CD4-positive, alpha-beta T cell treated with Interferon alpha-2 for 1 hour (primary cell): ENCODE measurements at regions not wholly inside any gene's neighbourhood (a gene's known extent, or its start where the extent isn't known, plus 50 kb on each side); places are given as distances from the start of the nearest gene placed in this dataset.

Source experiments
- DNase-seq, 2 donors: peaks; one replicate each; pipeline ENCODE4 v3.0.0-alpha.2; 2020 to 2022

DNA sequence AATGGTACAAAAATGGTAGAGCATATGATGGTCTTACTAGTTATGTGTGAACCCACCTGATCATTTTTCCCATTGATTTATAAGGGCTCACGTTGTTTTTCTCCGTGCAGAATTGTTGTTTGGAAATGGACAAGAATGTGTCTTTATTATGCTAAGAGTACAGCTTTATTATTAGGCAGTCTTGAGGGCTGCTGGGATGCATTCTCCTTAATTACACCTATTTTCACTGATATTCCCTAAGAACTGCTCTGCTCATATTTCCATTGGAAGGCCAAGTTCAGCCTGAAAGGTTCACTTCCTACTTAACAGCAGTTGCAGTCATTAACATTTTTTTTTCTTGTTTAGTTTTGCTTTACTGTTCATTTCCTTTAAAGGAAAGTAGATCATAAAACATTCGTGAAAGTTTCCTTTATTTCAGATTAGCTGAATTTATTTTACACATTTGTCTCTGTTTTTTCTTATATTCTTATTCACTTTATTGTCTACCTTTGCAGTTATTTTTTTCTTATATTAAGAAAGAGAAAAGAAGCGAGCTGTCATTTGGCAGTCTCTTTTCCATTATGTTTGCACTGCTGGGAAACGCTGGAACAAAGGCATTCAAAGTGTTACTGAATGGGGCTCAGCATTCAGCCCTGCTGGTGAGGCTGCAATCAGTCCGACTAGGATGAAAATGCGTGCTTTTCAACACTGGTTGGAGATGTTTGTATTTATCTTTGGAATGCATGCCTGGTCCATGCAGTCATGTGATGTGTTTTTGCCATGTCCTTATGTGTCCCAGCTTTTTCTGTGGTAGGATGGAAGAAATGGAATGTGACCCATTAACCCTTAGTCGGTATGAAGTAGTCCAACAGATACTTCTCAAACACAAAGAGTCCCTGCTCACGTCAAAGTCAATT is 602.7 kb upstream of the ZNF608 start:
- DNase-seq: no peak

DNA sequence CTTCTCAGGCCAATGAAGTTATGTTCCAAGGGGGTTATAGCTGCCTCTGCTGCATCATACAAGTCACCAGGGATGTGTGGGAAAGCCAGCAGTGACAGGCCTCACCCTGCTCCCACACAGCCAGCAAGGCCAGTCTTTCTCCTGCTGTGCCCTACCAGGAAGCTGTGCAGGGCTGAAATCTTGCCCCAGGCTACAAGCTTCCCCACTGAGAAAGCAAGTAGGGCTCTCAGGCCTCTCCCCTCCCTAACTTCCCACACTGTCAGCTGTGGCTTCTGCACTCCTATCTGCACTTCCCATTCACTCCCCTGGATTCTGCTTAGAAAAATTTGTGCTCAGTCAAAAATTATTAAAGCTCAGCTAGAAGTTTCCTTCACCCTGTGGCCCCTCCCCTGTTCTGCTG is 611.2 kb upstream of the ZNF608 start:
- no peak for DNase-seq

GRCh38 chr5:125365747-125366146 is 619.3 kb upstream of the ZNF608 start:
- DNase-seq: no peak

GRCh38 chr5:125367702-125368101 is 621.3 kb upstream of the ZNF608 start:
- DNase-seq: no peak

- DNase-seq: no peak
Observed at GRCh38 chr5:125370461-125371205, 624.2 kb upstream of the ZNF608 start.

DNA sequence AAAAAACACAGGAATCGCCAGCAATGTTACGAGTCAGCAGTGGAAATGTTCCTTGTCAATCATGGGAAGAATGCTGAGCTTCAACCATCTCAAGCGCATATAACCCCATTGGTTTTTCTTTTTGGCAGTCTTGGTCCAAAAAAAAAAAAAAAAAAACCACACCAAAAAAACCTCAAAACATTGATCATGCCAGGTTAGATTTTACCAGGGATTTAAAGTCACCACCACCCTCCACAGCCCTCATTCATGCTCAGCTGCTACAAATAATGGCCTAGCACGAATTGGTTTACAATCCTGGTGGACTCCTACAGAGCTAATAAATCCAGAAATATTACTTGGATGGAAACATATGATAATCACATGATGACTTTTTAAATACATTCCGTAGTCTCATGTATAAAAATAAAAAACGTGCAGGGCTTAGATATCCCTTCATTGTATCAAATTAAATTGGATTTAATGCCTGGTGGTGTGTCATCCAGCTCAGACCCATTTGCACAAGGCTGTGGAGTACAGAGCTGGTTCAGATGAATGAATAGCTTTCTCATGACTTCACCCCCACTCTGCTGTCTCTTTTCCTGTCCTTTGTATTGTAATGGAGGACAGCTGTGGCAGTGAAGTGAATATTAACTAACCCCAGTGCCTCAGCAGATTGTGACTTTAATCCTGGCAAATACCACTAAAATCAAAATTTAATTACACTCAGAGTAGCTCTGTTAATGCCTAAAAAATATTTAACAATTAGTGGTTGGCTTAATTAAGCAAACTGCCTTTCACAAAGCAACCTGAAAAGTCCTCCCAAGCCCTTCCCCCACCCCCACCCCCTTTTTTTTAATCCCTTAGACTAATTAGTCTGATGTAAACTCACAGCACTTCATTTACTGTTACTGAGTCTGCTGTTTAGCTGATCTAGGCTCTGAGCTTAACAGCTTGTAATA is 626.5 kb upstream of the ZNF608 start:
- DNase-seq: no peak

- no peak for DNase-seq
Observed at GRCh38 chr5:125375143-125375542, 628.7 kb upstream of the ZNF608 start.

DNA sequence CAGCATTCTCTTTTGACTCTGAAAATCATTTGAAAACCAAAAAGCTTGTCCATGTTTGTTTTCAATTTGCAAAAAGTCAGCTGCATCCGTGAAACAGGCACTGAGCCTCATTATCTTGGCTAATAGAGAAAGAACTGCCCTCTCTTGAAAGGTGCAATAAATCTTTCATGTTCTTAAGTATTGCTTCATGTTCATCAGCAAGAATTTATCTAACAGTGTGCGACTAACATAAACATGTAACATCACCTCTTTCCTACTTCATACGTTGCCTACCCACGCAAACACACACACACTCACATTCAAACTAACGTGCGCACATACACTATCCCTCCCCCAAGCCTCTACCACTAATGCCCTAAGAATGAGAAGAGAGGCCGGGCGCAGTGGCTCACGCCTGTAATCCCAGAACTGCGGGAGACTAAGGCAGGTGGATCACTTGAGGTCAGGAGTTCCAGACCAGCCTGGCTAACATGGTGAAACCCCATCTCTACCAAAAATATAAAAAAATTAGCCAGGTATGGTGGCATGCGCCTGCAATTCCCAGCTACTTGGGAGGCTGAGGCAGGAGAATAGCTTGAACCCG is 629.7 kb upstream of the ZNF608 start:
- no peak for DNase-seq

- DNase-seq: no peak
Observed at GRCh38 chr5:125377141-125377540, 630.7 kb upstream of the ZNF608 start.

DNA sequence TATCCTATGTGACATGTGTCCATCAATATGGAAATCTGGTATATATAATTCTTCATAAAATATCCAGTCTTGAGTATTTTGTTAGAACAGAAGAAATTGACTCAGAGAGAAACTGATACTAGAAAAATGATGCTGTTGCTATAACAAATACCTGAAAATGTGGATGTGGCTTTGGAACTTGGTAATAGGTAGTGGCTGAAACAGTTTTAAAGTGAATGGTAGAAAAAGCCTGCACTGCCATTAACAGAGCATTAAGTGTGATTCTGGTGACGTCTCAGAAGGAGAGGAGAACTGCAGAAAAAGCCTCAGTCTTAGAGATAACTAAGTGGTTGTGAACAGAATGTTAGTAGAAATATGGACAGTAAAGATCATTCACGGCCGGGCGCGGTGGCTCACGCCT is 634.9 kb upstream of the ZNF608 start:
- no peak for DNase-seq

DNA sequence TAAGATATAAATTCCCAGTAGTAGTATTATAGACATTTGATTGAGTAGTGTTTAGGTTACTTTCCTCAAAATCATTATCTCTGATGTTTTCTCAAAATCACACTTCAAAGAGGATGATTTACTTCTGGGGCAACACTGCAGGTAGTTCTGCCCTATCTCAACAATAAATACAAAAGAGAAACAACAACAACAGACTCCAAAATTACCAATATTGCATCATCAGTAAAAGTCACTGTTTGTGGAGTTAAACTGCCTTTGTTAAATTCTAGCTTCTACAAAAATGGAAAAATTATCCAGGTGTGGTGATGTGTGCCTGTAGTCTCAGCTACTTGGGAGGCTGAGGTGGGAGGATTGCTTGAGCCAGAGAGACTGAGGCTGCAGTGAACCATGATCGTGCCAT is 637.6 kb upstream of the ZNF608 start:
- no peak for DNase-seq

DNA sequence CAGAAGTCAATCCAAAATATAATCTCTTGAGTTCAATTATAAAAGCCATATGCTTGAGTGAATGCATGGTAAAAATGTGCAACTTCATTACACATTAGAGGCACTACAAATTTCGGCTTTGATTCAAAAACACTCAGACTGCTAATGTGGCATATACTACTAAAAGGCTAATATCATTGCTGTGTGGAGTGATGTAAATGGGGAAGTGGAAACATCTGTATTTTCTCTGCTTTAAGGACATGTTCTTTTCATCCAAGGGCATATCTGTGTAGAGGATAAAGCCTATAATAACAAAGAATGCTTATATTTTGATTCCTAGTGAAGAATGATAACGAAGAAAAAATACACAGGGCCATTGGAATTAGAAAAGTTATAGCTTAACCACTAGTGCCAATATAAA is 643.9 kb upstream of the ZNF608 start:
- DNase-seq: no peak

- DNase-seq: no peak
Observed at GRCh38 chr5:125393221-125393815, 646.9 kb upstream of the ZNF608 start.

GRCh38 chr5:125394661-125395280 is 648.3 kb upstream of the ZNF608 start:
- DNase-seq: no peak

DNA sequence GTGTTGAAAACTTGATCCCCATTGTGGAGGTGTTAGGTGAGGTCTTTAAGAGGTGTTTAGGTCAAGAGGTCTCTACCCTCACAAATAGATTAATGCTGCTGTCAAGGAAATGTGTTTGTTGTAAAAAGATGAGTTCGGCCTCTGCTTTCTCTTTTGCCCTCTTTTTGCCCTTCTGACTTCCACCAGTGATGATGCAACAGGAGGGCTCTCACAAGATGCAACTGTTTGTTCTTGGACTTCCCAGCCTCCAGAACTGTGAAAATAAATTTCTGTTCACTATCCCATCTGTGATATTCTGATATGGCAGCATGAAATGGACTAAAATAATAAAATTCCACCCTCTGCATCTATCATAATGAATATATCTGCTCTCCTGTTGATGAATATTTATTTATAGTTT is 650.0 kb upstream of the ZNF608 start:
- no peak for DNase-seq

DNA sequence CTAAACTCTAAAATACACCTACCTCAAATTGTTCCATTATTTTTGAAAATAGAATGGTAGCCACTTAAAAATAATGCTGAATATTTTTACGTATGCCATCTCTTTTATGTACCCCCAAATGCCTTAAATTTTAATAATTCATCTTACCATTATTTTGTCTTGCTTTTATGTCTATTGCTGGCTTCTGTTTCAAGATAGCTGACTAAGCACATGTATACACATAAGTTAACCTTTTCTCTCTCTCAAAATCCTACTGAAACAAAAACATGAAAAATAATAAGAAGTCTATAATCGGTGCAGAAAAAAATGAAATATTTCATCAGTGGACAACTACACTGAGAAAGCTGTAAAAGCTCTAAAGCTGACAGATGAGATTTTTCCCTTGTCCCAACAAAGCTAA is 652.0 kb upstream of the ZNF608 start:
- DNase-seq: no peak

DNA sequence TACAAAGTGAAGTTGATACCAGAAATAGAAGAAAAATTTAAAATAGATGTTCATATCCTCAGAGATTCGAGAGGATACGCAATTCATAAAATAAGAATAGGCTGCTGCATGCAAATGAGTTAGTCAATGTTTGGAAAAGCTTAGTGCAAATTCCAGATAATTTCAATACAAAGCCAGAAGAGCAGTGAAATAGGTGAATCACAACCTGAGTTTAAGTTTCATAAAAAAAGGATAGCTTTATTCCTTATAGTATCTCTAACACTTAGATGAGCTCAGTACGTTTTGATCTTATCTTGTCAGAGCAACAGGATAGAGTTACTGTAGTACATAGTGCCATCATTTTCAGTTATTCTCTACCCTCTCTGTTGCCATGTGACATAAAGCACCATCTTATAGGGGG is 653.4 kb upstream of the ZNF608 start:
- no peak for DNase-seq

DNA sequence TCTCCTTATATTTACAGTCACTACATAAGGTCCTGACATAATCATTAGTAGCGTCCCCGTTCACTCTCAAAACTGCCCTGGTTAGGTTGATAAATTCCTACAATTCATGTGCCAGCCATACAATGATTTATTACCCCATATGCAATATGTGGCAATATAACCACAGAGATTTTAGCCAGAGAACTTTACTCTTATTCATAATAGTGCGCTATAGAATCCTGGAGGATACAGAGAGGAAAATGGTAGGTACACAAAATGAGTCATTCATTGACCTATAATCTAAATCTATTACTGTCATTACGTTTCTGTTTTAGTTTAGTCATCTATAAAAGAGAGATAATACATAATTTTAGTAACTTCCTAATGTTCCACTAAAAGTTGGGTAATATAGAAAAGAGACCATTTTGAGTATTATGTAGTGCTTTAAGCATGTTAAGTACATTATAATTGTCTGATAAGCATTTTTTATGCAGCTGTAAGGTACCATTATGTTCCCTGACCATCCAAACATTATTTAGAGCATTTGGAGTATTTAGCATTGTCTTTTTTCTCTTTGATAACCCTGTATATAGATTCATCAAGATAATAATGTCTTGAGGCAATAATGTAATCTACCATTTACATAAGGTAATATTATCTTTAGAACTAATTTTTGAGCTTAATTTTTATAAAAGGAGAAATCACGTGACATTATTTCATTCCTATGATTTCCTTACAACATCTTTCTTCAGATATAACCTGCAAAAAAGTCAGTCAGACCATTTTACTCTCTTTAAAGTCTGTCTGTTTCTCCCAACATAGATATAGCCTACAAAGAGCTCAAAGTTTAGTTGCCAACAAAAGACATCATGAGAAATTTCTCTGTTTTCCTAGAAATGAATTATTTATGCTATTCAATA is 655.5 kb upstream of the ZNF608 start:
- DNase-seq: no peak

DNA sequence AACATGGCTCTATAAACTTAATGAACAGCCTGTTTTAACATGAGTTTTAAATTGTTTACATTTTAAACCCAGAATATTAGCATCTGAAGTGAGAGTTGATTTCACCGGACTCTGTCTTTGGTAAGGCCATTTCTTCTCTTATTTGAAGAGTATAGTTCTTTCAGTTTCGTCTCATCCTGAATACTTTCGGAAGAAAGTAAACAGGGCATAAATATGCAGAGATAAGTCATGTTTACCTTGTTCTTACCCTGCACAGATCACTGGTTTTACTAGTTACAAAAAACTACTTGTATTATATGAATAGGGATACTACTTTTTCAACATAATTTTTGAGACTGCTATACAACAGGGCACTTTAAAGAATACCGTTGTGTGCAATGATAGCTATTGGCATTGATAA is 656.3 kb upstream of the ZNF608 start:
- no peak for DNase-seq

GRCh38 chr5:125404056-125404455 is 657.6 kb upstream of the ZNF608 start:
- DNase-seq: no peak
